Gastrocnemius medialis (tissue), 4 donors: ENCODE measurements at regions not wholly inside any gene's neighbourhood (a gene's known extent, or its start where the extent isn't known, plus 50 kb on each side); places are given as distances from the start of the nearest gene placed in this dataset.

ENCODE experiments used
- POLR2A ChIP-seq, 2 donors: fragments of 450-650 bp; IDR thresholded peaks; one replicate each; pipeline ENCODE4 v1.6.1; 2017; ENCODE audit warnings: antibody characterized with exemption in 2 of 2, mild to moderate bottlenecking in 2 of 2, moderate library complexity in 2 of 2
- TF ChIP-seq, protein P1 (sequence below), 5 experiments: fragments of 450-650 bp in 3 of 5; fragments of 200-600 bp in 2 of 5; sonication (generic) in 2 of 5; IDR thresholded peaks in 4 of 5; conservative IDR thresholded peaks in 1 of 5; 1 replicate in 4 of 5; 2 replicates in 1 of 5; pipeline ENCODE4 v1.5.1; 2016 to 2019; ENCODE audit warnings: antibody characterized with exemption in 5 of 5, mild to moderate bottlenecking in 3 of 5, moderate library complexity in 3 of 5

DNA sequence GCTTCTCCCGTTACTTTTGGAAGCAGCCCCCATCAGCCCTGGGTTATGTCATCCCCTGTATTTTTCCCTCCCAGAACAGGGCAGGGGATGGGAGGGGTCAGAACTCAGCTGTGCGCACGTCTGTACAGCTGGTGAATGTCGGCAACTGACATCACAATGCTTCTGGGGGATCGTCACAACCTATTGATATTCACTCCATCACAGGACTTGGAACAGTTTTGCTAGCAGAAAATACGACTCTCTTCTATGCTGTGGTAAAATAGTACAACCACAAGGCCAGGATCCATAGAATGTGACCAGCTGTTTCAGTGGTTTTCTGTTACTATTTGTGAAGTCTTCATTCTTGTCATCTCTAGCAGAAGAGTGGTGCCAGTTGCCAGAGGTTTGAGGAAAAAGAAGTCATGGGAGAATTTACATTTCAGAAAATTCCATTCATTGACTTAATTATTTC, 77.1 kb upstream of the KLF4 start:
- no peak for TF ChIP-seq POLR2A (IDR thresholded peaks at IDR 0.05)
- TF ChIP-seq, protein P1, sequence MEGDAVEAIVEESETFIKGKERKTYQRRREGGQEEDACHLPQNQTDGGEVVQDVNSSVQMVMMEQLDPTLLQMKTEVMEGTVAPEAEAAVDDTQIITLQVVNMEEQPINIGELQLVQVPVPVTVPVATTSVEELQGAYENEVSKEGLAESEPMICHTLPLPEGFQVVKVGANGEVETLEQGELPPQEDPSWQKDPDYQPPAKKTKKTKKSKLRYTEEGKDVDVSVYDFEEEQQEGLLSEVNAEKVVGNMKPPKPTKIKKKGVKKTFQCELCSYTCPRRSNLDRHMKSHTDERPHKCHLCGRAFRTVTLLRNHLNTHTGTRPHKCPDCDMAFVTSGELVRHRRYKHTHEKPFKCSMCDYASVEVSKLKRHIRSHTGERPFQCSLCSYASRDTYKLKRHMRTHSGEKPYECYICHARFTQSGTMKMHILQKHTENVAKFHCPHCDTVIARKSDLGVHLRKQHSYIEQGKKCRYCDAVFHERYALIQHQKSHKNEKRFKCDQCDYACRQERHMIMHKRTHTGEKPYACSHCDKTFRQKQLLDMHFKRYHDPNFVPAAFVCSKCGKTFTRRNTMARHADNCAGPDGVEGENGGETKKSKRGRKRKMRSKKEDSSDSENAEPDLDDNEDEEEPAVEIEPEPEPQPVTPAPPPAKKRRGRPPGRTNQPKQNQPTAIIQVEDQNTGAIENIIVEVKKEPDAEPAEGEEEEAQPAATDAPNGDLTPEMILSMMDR (IDR thresholded peaks at IDR 0.05 in 4 of 5, conservative IDR thresholded peaks at IDR 0.05 in 1 of 5) = no peak
